ENCODE measurements at regions not wholly inside any gene's neighbourhood (a gene's known extent, or its start where the extent isn't known, plus 50 kb on each side); places are given as distances from the start of the nearest gene placed in this dataset.
A peak's percentile ranks its signal among the peaks of the same experiment; 100 is the strongest.

DNA sequence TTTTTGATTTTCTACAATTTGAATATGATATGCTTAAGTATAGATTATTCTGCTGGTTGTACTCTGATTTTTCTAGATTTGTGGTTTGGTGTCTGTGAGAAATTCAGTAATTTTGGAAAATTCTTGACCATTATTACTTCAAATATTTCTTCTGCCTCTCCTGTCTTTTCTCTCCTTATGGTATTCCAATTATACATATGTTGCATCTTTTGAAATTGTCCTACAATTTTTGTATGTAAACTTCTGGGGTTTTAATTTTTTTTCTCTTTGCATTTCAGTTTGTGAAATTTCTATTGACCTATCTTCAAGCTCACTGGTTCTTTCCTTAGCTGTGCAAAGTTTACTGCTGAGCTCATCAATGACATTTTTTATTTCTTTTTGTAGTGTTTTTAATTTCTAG lies 534.4 kb upstream of the SLC35B3 start:
- in situ Hi-C loops (cut with HindIII; ENCODE audit: low pct_unique_long_range_greater_than_20kb, low sequenced_read_pairs), result no loop called here
- Histone ChIP-seq H3K27ac (ENCODE audit: low read length) (no peak overlapping the region), H3K36me3 (ENCODE audit: control insufficient read depth, insufficient read depth, low read length) (no peaks in the 10 kb centered on the region), H3K9me3 (ENCODE audit: control insufficient read depth, insufficient read depth, low read depth, low read length) (peaks cover 24% of the 10 kb centered on the region; the same call in 1 of the 2 replicates), H3K27me3 (ENCODE audit: control insufficient read depth, insufficient read depth, low read length) (no peaks in the 10 kb centered on the region), H3K4me3 (ENCODE audit: low read depth in 2 of 2, low read length in 2 of 2) (no peak overlapping the region), H3K4me1 (ENCODE audit: control insufficient read depth, insufficient read depth, low read length) (no peaks in the 10 kb centered on the region)
- intact Hi-C loops (cut with micrococcal nuclease; ENCODE audit: unreplicated experiment), result no loop called here
- ChIA-PET POLR2A (no interaction called here), CTCF (no interaction called here)
- DNase-seq (ENCODE audit: low read depth, low spot score) (no peak), ATAC-seq (no peak)
- no TSS peak for BruUV-seq (replicated peaks)
- TF ChIP-seq, protein P1, sequence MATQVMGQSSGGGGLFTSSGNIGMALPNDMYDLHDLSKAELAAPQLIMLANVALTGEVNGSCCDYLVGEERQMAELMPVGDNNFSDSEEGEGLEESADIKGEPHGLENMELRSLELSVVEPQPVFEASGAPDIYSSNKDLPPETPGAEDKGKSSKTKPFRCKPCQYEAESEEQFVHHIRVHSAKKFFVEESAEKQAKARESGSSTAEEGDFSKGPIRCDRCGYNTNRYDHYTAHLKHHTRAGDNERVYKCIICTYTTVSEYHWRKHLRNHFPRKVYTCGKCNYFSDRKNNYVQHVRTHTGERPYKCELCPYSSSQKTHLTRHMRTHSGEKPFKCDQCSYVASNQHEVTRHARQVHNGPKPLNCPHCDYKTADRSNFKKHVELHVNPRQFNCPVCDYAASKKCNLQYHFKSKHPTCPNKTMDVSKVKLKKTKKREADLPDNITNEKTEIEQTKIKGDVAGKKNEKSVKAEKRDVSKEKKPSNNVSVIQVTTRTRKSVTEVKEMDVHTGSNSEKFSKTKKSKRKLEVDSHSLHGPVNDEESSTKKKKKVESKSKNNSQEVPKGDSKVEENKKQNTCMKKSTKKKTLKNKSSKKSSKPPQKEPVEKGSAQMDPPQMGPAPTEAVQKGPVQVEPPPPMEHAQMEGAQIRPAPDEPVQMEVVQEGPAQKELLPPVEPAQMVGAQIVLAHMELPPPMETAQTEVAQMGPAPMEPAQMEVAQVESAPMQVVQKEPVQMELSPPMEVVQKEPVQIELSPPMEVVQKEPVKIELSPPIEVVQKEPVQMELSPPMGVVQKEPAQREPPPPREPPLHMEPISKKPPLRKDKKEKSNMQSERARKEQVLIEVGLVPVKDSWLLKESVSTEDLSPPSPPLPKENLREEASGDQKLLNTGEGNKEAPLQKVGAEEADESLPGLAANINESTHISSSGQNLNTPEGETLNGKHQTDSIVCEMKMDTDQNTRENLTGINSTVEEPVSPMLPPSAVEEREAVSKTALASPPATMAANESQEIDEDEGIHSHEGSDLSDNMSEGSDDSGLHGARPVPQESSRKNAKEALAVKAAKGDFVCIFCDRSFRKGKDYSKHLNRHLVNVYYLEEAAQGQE (IDR thresholded peaks at IDR 0.05; ENCODE audit: insufficient read depth in 1 of 2, low read depth in 2 of 2, low read length in 1 of 2), result no peak
- no peak for TF ChIP-seq SIN3A (IDR thresholded peaks at IDR 0.05; ENCODE audit: borderline replicate concordance, insufficient read depth, low read depth, low read length)
- TF ChIP-seq TCF7L2 (IDR thresholded peaks at IDR 0.05; ENCODE audit: low read depth, low read length), result no peak
- TF ChIP-seq, protein P2, sequence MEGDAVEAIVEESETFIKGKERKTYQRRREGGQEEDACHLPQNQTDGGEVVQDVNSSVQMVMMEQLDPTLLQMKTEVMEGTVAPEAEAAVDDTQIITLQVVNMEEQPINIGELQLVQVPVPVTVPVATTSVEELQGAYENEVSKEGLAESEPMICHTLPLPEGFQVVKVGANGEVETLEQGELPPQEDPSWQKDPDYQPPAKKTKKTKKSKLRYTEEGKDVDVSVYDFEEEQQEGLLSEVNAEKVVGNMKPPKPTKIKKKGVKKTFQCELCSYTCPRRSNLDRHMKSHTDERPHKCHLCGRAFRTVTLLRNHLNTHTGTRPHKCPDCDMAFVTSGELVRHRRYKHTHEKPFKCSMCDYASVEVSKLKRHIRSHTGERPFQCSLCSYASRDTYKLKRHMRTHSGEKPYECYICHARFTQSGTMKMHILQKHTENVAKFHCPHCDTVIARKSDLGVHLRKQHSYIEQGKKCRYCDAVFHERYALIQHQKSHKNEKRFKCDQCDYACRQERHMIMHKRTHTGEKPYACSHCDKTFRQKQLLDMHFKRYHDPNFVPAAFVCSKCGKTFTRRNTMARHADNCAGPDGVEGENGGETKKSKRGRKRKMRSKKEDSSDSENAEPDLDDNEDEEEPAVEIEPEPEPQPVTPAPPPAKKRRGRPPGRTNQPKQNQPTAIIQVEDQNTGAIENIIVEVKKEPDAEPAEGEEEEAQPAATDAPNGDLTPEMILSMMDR (IDR thresholded peaks at IDR 0.05), result no peak
- no peak for TF ChIP-seq POLR2AphosphoS5 (IDR thresholded peaks at IDR 0.05; ENCODE audit: low read depth, low read length)

DNA sequence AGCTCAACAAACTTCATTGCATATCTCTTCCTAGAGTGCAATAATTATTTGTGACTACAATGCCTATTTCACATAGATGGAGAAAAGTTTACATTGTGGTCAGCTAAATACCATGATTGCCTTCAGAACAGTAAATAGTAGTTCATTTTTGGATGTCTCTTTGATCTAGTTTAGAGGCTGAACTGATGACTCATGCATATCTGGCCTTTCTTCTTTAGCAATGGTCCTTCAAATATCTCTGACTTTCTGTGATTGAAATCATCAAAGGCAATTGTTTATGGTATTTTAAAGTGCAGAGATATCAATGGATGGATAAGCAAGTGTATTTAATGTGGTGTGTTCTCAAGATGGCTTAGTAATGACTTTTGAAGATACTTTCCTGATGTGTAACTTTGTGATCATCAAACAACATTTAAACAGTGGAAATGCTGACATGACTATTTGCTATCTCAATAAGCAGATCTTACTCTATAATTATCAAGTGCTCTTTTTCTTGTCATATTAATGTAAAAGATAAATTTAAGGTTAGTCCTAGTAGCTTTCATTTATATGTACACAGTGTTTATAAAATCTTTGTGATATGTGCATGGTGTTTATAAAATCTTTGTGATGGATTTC lies 523.7 kb upstream of the SLC35B3 start:
- intact Hi-C loops (cut with micrococcal nuclease; ENCODE audit: unreplicated experiment) (no loop called here), in situ Hi-C loops (cut with HindIII; ENCODE audit: low pct_unique_long_range_greater_than_20kb, low sequenced_read_pairs) (no loop called here)
- POLR2A ChIA-PET, result no interaction called here
- H3K36me3 ChIP-seq (ENCODE audit: control insufficient read depth, insufficient read depth, low read length), result no peaks in the 10 kb centered on the region
- no TSS peak for BruUV-seq (replicated peaks)
- H3K4me1 ChIP-seq (ENCODE audit: control insufficient read depth, insufficient read depth, low read length), result no peaks in the 10 kb centered on the region
- no peaks in the 10 kb centered on the region for H3K9me3 ChIP-seq (ENCODE audit: control insufficient read depth, insufficient read depth, low read depth, low read length)
- CTCF ChIA-PET, result no interaction called here
- ATAC-seq (peak; percentile 51; the same call in 1 of the 2 replicates), DNase-seq (ENCODE audit: low read depth, low spot score) (no peak)
- no peaks in the 10 kb centered on the region for H3K27me3 ChIP-seq (ENCODE audit: control insufficient read depth, insufficient read depth, low read length)
- TF ChIP-seq, protein P1 (IDR thresholded peaks at IDR 0.05; ENCODE audit: insufficient read depth in 1 of 2, low read depth in 2 of 2, low read length in 1 of 2), result no peak
- TF ChIP-seq, protein P2 (IDR thresholded peaks at IDR 0.05), result no peak
- TF ChIP-seq SIN3A (IDR thresholded peaks at IDR 0.05; ENCODE audit: borderline replicate concordance, insufficient read depth, low read depth, low read length) (no peak), POLR2AphosphoS5 (IDR thresholded peaks at IDR 0.05; ENCODE audit: low read depth, low read length) (no peak), TCF7L2 (IDR thresholded peaks at IDR 0.05; ENCODE audit: low read depth, low read length) (peak; percentile 74)
- H3K4me3 ChIP-seq (ENCODE audit: low read depth in 2 of 2, low read length in 2 of 2), result no peak overlapping the region
- H3K27ac ChIP-seq (ENCODE audit: low read length), result no peak overlapping the region

Data from Panc1 (cell line).